Aorta (tissue), 5 donors: ENCODE measurements at regions not wholly inside any gene's neighbourhood (a gene's known extent, or its start where the extent isn't known, plus 50 kb on each side); places are given as distances from the start of the nearest gene placed in this dataset.

ENCODE experiments used
- ATAC-seq: fragments of 200-7000 bp; cut with Tn5 transposase; one replicate; pipeline ENCODE4 v1.9.1; 2022; ENCODE audit warnings: moderate library complexity; ENCODE audit not compliant: low FRiP score
- DNase-seq, 2 donors: peaks; one replicate each; pipeline ENCODE4 v3.0.0-alpha.2; 2020
- H3K27ac ChIP-seq, 2 donors: one replicate each; pipeline ENCODE4 v1.5.1; 2013; ENCODE audit warnings: low read length in 2 of 2, mild to moderate bottlenecking in 2 of 2, moderate library complexity in 2 of 2, control low read depth in 1 of 2, inconsistent platforms in 1 of 2, low read depth in 1 of 2
- H3K27me3 ChIP-seq, 2 donors: one replicate each; pipeline ENCODE4 v1.6.1; 2013; ENCODE audit warnings: control low read depth in 1 of 2, low read length in 1 of 2, mild to moderate bottlenecking in 1 of 2, moderate library complexity in 1 of 2; ENCODE audit not compliant: insufficient read depth in 2 of 2, control insufficient read depth in 1 of 2
- H3K36me3 ChIP-seq, 2 donors: one replicate each; pipeline ENCODE4 v1.6.1; 2013; ENCODE audit warnings: control low read depth in 1 of 2, low read length in 1 of 2, mild to moderate bottlenecking in 1 of 2; ENCODE audit not compliant: insufficient read depth in 2 of 2, control insufficient read depth in 1 of 2
- H3K4me1 ChIP-seq, 2 donors: one replicate each; pipeline ENCODE4 v1.6.1; 2013; ENCODE audit warnings: low read length in 2 of 2, control low read depth in 1 of 2, mild to moderate bottlenecking in 1 of 2, moderate library complexity in 1 of 2; ENCODE audit not compliant: insufficient read depth in 2 of 2, control insufficient read depth in 1 of 2
- H3K4me3 ChIP-seq, 2 donors: one replicate each; pipeline ENCODE4 v1.5.1; 2013; ENCODE audit warnings: low read length in 2 of 2, control low read depth in 1 of 2, mild to moderate bottlenecking in 1 of 2
- H3K9me3 ChIP-seq: one replicate; pipeline ENCODE4 v1.6.1; 2013; ENCODE audit warnings: mild to moderate bottlenecking, low read length; ENCODE audit not compliant: control insufficient read depth
- WGBS, 2 donors: extraction: QIAGEN DNeasy Blood & Tissue Kit; methylation state at CpG; one replicate each; pipeline ENCODE4 v1.1.7; 2013; 5-methylcytosine and 5-hydroxymethylcytosine counted together
- intact Hi-C, 2 donors: fragments of 100-400 bp; cut with DNase I; formaldehyde crosslinking; loops; one replicate each; pipeline versions ENCODE4 v1.14.2 to v1.15.0; 2022
- donor health status: healthy with polysubstance abuse.
- donor health status: Bipolar disorder and iron deficiency.
- donor health status: DM: no; HTN: no; CAD: no.
- donor health status: DM: no; HTN: no; CAD: no.
- donor health status: DM: yes; HTN: yes; CAD: no.

DNA sequence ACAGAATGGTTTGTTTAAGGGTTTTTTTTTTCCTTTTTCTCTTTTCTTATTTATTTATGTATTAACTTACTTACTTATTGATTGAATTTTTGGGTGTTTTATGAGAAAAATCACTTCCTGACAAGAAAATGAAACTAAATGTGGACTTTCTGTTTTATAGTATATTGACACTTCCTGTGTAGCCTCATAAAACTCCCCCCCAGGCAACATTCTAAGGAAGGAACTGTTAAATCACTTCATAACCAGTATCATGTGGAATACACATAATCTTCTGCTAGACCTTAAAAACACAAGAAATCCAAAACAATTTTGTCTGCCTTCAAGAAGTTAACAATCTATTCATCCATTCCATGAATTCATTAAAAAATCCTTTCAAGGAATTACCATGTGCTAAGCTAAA lies 164.1 kb upstream of the TOM1L1 start:
- intact Hi-C loops: no loop called here
- no peak for DNase-seq
- no peak overlapping the region for H3K4me3 ChIP-seq

DNA sequence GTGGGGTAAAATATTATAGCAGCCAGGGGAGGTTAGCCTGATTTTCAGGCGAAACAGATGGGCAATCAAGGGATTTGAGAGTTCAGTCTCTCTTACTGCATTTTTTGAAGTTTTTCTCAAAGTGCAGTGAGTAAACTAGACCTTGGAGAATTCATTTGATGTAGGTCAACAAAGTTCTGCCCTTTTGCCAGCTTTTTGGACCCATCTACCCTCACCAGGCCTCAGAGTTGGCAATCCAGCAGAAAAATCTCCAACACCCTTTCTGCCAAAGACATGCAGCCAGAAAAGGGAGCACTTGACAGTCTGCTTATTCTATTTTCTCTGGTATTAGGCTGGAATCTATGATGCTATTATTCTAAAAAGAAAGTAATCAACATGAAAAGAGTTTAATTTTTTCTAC lies 162.2 kb upstream of the TOM1L1 start:
- ATAC-seq (no peak), DNase-seq (no peak)
- Histone ChIP-seq H3K4me3 (no peak overlapping the region), H3K27me3 (no peaks in the 10 kb centered on the region), H3K36me3 (no peaks in the 10 kb centered on the region), H3K27ac (no peak overlapping the region), H3K9me3 (no peaks in the 10 kb centered on the region), H3K4me1 (no peaks in the 10 kb centered on the region)
- WGBS, 2 donors: 68 to 79% methylated on average over 1 of the region's 1 CpG
- intact Hi-C loops: no loop called here

More for the DNA sequence above, 164.1 kb upstream of the TOM1L1 start:
- Histone ChIP-seq H3K27ac (no peak overlapping the region), H3K9me3 (no peaks in the 10 kb centered on the region), H3K27me3 (no peaks in the 10 kb centered on the region), H3K36me3 (no peaks in the 10 kb centered on the region), H3K4me1 (no peaks in the 10 kb centered on the region)
- ATAC-seq: no peak

- no peaks in the 10 kb centered on the region for H3K4me1 ChIP-seq
- H3K36me3 ChIP-seq: no peaks in the 10 kb centered on the region
- DNase-seq: no peak
- H3K9me3 ChIP-seq: peaks cover 4% of the 10 kb centered on the region
- no peaks in the 10 kb centered on the region for H3K27me3 ChIP-seq
- intact Hi-C loops: no loop called here
- WGBS, 2 donors: 63 to 70% methylated on average over 1 of the region's 1 CpG
- ATAC-seq: no peak
- no peak overlapping the region for H3K4me3 ChIP-seq
- H3K27ac ChIP-seq: no peak overlapping the region
These were observed 155.9 kb upstream of the TOM1L1 start for GRCh38 chr17:54744750-54745149.

DNA sequence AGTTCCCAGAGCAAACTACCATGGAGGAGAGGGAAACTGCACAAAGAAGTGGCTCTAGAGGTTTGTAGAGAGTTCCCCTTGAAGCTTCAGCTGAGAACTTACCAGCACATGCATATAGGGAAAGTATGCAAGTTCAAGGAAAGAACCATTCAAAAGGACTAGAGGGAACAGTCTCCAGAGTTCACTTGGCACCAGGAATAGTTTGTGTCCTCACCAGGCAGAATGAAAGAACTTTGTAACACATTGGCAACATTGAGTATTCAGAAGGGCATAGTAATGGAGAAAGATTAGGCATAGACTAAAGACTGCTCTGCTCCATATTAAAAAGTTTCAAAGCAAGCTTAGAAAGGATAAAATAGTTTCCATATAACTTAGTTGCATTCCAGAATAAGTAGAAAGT lies 155.4 kb upstream of the TOM1L1 start:
- no peaks in the 10 kb centered on the region for H3K36me3 ChIP-seq
- intact Hi-C loops: no loop called here
- peaks cover 4% of the 10 kb centered on the region for H3K9me3 ChIP-seq
- no peak for DNase-seq
- no peak overlapping the region for H3K4me3 ChIP-seq
- no peak overlapping the region for H3K27ac ChIP-seq
- no peaks in the 10 kb centered on the region for H3K4me1 ChIP-seq
- ATAC-seq: no peak
- H3K27me3 ChIP-seq: no peaks in the 10 kb centered on the region

DNA sequence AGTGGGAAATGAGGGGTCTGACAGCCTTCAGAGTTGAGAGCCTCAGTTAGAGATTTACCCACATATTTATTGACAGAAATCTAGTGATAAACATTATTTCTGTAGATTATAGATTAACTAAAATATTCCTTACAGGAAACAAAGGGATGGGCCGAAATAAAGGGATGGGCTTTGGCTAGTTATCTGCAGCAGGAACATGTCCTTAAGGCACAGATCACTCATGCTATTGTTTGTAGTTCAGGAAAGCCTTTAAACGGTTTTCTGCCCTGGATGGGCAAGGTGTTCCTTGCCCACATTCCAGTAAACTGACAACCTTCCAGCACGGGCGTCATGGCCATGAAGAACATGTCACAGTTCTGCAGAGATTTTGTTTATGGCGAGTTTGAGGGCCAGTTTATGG lies 154.8 kb upstream of the TOM1L1 start:
- Histone ChIP-seq H3K27ac (no peak overlapping the region), H3K36me3 (no peaks in the 10 kb centered on the region), H3K4me3 (no peak overlapping the region), H3K9me3 (peaks cover 4% of the 10 kb centered on the region), H3K27me3 (no peaks in the 10 kb centered on the region), H3K4me1 (no peaks in the 10 kb centered on the region)
- DNase-seq (no peak), ATAC-seq (no peak)
- 71 to 76% methylated on average over 5 of the region's 5 CpGs for WGBS, 2 donors
- intact Hi-C loops: no loop called here

DNA sequence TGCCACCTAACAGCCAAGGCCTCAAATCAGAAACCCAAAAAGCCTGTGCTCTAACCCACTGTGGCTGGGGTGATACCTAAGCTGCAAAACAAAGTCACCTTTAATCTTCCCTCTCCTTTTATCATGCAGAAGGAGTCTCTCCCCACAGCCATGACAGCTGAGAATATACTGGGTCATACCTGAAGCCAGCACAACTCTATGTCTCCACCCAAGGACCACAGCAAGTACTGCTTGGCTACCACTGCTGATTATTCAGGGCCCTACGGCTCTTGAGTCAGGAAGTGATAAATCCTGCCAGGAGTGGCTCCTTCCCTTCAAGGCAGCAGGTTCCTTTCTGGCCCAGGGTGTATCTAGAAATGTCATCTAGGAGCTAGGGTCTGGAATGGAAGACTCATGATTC lies 151.5 kb upstream of the TOM1L1 start:
- H3K4me3 ChIP-seq: no peak overlapping the region
- no peaks in the 10 kb centered on the region for H3K27me3 ChIP-seq
- no peaks in the 10 kb centered on the region for H3K36me3 ChIP-seq
- H3K9me3 ChIP-seq: peaks cover 4% of the 10 kb centered on the region
- H3K27ac ChIP-seq: no peak overlapping the region
- no peak for DNase-seq
- no peak for ATAC-seq
- WGBS, 2 donors: 29 to 36% methylated on average over 1 of the region's 1 CpG
- H3K4me1 ChIP-seq: no peaks in the 10 kb centered on the region
- intact Hi-C loops: no loop called here

DNA sequence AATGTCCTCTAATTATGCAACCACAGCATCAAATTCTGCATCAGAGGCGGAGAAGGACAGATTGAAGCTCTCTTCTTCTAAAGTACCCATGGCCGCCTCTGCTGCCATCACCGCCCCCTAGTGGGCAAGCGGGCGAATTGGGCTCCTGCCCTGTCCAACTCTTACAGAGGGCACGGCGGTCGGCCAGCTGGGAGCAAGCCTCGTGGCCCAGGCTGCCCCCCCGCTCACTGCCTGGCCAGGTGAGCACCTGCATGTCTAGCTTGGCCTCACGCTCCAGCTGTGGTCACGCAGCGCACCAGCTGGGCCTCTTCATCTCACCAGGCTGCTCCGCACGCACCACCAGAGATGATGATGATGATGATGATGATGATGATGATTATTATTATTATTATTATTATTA lies 146.1 kb upstream of the TOM1L1 start:
- H3K27me3 ChIP-seq: no peaks in the 10 kb centered on the region
- H3K27ac ChIP-seq: no peak overlapping the region
- no peak for DNase-seq
- no peak overlapping the region for H3K4me3 ChIP-seq
- ATAC-seq: no peak
- WGBS, 2 donors: 84 to 85% methylated on average over 15 of the region's 15 CpGs
- no peaks in the 10 kb centered on the region for H3K36me3 ChIP-seq
- intact Hi-C loops: no loop called here
- no peaks in the 10 kb centered on the region for H3K9me3 ChIP-seq
- H3K4me1 ChIP-seq: no peaks in the 10 kb centered on the region

DNA sequence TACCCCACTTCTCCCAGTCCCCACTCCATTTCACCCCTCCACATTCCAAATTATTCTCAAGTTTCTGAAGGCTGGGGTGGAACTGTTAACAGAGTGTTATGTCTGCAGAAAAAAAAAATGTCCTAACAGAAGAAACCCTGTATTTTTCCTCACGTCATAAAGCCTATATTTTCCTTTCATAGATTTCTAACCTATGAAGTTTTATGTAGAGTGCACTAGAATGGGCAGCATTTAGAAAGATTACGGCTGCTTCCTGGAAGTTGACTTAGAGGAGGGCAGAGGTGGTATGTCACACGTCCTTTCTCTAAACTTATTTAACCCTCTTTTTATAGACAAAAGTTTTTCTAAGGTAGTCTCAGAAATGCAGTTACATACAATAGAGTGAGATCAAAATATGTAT lies 139.8 kb upstream of the TOM1L1 start:
- Histone ChIP-seq H3K36me3 (no peaks in the 10 kb centered on the region), H3K27ac (no peak overlapping the region), H3K4me1 (no peaks in the 10 kb centered on the region), H3K27me3 (no peaks in the 10 kb centered on the region), H3K9me3 (no peaks in the 10 kb centered on the region), H3K4me3 (no peak overlapping the region)
- DNase-seq (no peak), ATAC-seq (no peak)
- intact Hi-C loops: no loop called here
- WGBS, 2 donors: 39 to 40% methylated on average over 3 of the region's 3 CpGs

GRCh38 chr17:54770836-54771235 lies 129.8 kb upstream of the TOM1L1 start:
- H3K4me3 ChIP-seq: no peak overlapping the region
- no peaks in the 10 kb centered on the region for H3K4me1 ChIP-seq
- intact Hi-C loops: no loop called here
- H3K27me3 ChIP-seq: no peaks in the 10 kb centered on the region
- no peak overlapping the region for H3K27ac ChIP-seq
- 43 to 48% methylated on average over 2 of the region's 2 CpGs for WGBS, 2 donors
- no peaks in the 10 kb centered on the region for H3K36me3 ChIP-seq
- DNase-seq (no peak), ATAC-seq (no peak)
- H3K9me3 ChIP-seq: no peaks in the 10 kb centered on the region
